HepG2 (cell line): ENCODE measurements at regions not wholly inside any gene's neighbourhood (a gene's known extent, or its start where the extent isn't known, plus 50 kb on each side); places are given as distances from the start of the nearest gene placed in this dataset.

Experiments
- ASH2L ChIP-seq: fragments of 300-600, 200-600 bp; sonication (generic); IDR thresholded peaks from 2 replicates; pipeline ENCODE4 v1.7.0; 2017; ENCODE audit warnings: low read depth, mild to moderate bottlenecking, moderate library complexity, mixed read lengths, low read length; ENCODE audit not compliant: insufficient read length
- GTF3A ChIP-seq: sonication (generic); formaldehyde crosslinking; conservative IDR thresholded peaks from 2 replicates; pipeline ENCODE4 v1.4.0; 2020; ENCODE audit warnings: mild to moderate bottlenecking, missing genetic modification reagents
- HIC2 ChIP-seq: sonication (generic); formaldehyde crosslinking; IDR thresholded peaks from 2 replicates; pipeline ENCODE4 v1.9.0; 2022; ENCODE audit warnings: low read depth, missing genetic modification reagents
- ISX ChIP-seq: sonication (generic); formaldehyde crosslinking; conservative IDR thresholded peaks from 2 replicates; pipeline ENCODE4 v1.5.0; 2020; ENCODE audit warnings: missing genetic modification reagents
- KAT7 ChIP-seq: IDR thresholded peaks from 2 replicates; pipeline ENCODE4 v1.6.1; 2018; ENCODE audit warnings: borderline replicate concordance, missing compliant biosample characterization
- KDM1A ChIP-seq: IDR thresholded peaks from 2 replicates; pipeline ENCODE4 v1.6.1; 2016; ENCODE audit warnings: missing compliant biosample characterization
- MBNL3 ChIP-seq: fragments of 250-450 bp; sonication (Bioruptor Pico); conservative IDR thresholded peaks from 2 replicates; pipeline ENCODE4 v1.8.0; 2022; ENCODE audit warnings: mild to moderate bottlenecking, inconsistent platforms
- MEIS1 ChIP-seq: sonication (generic); formaldehyde crosslinking; IDR thresholded peaks from 2 replicates; pipeline ENCODE4 v1.9.0; 2021; ENCODE audit warnings: mild to moderate bottlenecking, missing genetic modification reagents, moderate library complexity, borderline replicate concordance
- NFE2L1 ChIP-seq: sonication (generic); formaldehyde crosslinking; IDR thresholded peaks from 2 replicates; pipeline ENCODE4 v1.4.0; 2020; ENCODE audit warnings: missing genetic modification reagents, mild to moderate bottlenecking, borderline replicate concordance
- PBX2 ChIP-seq: IDR thresholded peaks from 2 replicates; pipeline ENCODE4 v1.6.1; 2016; ENCODE audit warnings: control low read depth
- PHF8 ChIP-seq: sonication (generic); formaldehyde crosslinking; IDR thresholded peaks from 2 replicates; pipeline ENCODE4 v1.5.0; 2020; ENCODE audit warnings: missing genetic modification reagents
- REL ChIP-seq: sonication (generic); formaldehyde crosslinking; conservative IDR thresholded peaks from 2 replicates; pipeline ENCODE4 v1.8.0; 2022; ENCODE audit warnings: mild to moderate bottlenecking, missing genetic modification reagents, moderate library complexity
- SP4 ChIP-seq: sonication (generic); formaldehyde crosslinking; IDR thresholded peaks from 2 replicates; pipeline ENCODE4 v1.8.1; 2023; ENCODE audit warnings: mild to moderate bottlenecking, missing genetic modification reagents
- TRAFD1 ChIP-seq: sonication (generic); formaldehyde crosslinking; IDR thresholded peaks from 2 replicates; pipeline ENCODE4 v1.5.1; 2020; ENCODE audit warnings: missing genetic modification reagents, mild to moderate bottlenecking, borderline replicate concordance
- WIZ ChIP-seq: sonication (generic); formaldehyde crosslinking; IDR thresholded peaks from 2 replicates; pipeline ENCODE4 v1.5.1; 2020; ENCODE audit warnings: mild to moderate bottlenecking, missing genetic modification reagents
- YEATS4 ChIP-seq: sonication (generic); formaldehyde crosslinking; IDR thresholded peaks from 2 replicates; pipeline ENCODE4 v1.4.0; 2020; ENCODE audit warnings: missing genetic modification reagents, borderline replicate concordance
- ZFY ChIP-seq: sonication (generic); formaldehyde crosslinking; IDR thresholded peaks from 2 replicates; pipeline ENCODE4 v1.4.0; 2020; ENCODE audit warnings: missing genetic modification reagents
- ZKSCAN8 ChIP-seq: IDR thresholded peaks from 2 replicates; pipeline ENCODE4 v1.6.1; 2016; ENCODE audit warnings: borderline replicate concordance, missing genetic modification reagents, missing compliant biosample characterization
- ZNF121 ChIP-seq: sonication (generic); formaldehyde crosslinking; IDR thresholded peaks from 2 replicates; pipeline ENCODE4 v1.5.0; 2020; ENCODE audit warnings: mild to moderate bottlenecking, missing genetic modification reagents
- ZNF33A ChIP-seq: sonication (generic); formaldehyde crosslinking; IDR thresholded peaks from 2 replicates; pipeline ENCODE4 v1.5.1; 2020; ENCODE audit warnings: missing genetic modification reagents, mild to moderate bottlenecking, moderate library complexity, borderline replicate concordance
- ZNF644 ChIP-seq: IDR thresholded peaks from 2 replicates; pipeline ENCODE4 v1.6.1; 2016; ENCODE audit warnings: low read depth
- ZNF891 ChIP-seq: sonication (generic); formaldehyde crosslinking; IDR thresholded peaks from 2 replicates; pipeline ENCODE4 v1.5.0; 2020; ENCODE audit warnings: mild to moderate bottlenecking, missing genetic modification reagents
- TF ChIP-seq, protein P1 (sequence below): sonication (generic); formaldehyde crosslinking; IDR thresholded peaks from 2 replicates; pipeline ENCODE4 v1.4.0; 2020; ENCODE audit warnings: mild to moderate bottlenecking, missing genetic modification reagents
- TF ChIP-seq, protein P2 (sequence below): fragments of 450-650 bp; IDR thresholded peaks from 2 replicates; pipeline ENCODE4 v1.6.1; 2016
- TF ChIP-seq, protein P3 (sequence below): sonication (generic); formaldehyde crosslinking; IDR thresholded peaks from 2 replicates; pipeline ENCODE4 v1.5.0; 2020; ENCODE audit warnings: missing genetic modification reagents

- TF ChIP-seq, protein P1, sequence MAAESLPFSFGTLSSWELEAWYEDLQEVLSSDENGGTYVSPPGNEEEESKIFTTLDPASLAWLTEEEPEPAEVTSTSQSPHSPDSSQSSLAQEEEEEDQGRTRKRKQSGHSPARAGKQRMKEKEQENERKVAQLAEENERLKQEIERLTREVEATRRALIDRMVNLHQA (CRISPR knock-in tag) = no peak
- TF ChIP-seq GTF3A (CRISPR knock-in tag) = 0 out of 2 replicates have a peak, but pooled peaks have one; percentile 48
- TF ChIP-seq ISX (CRISPR knock-in tag) = no peak
- no peak for TF ChIP-seq PHF8 (CRISPR knock-in tag)
- no peak for TF ChIP-seq ZFY (CRISPR knock-in tag)
- peak; percentile 43; the same call in 1 of the 2 replicates for TF ChIP-seq ZKSCAN8
- no peak for TF ChIP-seq ZNF891 (CRISPR knock-in tag)
- peak; percentile 88 for TF ChIP-seq ZNF644 (CRISPR knock-in tag)
- TF ChIP-seq KDM1A (CRISPR knock-in tag) = no peak
- no peak for TF ChIP-seq YEATS4 (CRISPR knock-in tag)
- no peak for TF ChIP-seq ZNF33A (CRISPR knock-in tag)
- no peak for TF ChIP-seq SP4 (CRISPR knock-in tag)
- TF ChIP-seq, protein P2, sequence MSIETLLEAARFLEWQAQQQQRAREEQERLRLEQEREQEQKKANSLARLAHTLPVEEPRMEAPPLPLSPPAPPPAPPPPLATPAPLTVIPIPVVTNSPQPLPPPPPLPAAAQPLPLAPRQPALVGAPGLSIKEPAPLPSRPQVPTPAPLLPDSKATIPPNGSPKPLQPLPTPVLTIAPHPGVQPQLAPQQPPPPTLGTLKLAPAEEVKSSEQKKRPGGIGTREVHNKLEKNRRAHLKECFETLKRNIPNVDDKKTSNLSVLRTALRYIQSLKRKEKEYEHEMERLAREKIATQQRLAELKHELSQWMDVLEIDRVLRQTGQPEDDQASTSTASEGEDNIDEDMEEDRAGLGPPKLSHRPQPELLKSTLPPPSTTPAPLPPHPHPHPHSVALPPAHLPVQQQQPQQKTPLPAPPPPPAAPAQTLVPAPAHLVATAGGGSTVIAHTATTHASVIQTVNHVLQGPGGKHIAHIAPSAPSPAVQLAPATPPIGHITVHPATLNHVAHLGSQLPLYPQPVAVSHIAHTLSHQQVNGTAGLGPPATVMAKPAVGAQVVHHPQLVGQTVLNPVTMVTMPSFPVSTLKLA = no peak
- TF ChIP-seq HIC2 (CRISPR knock-in tag) = no peak
- TF ChIP-seq ZNF121 = peak; percentile 67; the same call in 1 of the 2 replicates
- TF ChIP-seq, protein P3, sequence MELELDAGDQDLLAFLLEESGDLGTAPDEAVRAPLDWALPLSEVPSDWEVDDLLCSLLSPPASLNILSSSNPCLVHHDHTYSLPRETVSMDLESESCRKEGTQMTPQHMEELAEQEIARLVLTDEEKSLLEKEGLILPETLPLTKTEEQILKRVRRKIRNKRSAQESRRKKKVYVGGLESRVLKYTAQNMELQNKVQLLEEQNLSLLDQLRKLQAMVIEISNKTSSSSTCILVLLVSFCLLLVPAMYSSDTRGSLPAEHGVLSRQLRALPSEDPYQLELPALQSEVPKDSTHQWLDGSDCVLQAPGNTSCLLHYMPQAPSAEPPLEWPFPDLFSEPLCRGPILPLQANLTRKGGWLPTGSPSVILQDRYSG (CRISPR knock-in tag) = no peak
- no peak for TF ChIP-seq TRAFD1
- TF ChIP-seq ASH2L = peak; percentile 55
- no peak for TF ChIP-seq MBNL3
- no peak for TF ChIP-seq WIZ
- TF ChIP-seq REL (CRISPR knock-in tag) = no peak
- no peak for TF ChIP-seq KAT7 (CRISPR knock-in tag)
- TF ChIP-seq MEIS1 (CRISPR knock-in tag) = 0 out of 2 replicates have a peak, but pooled peaks have one; percentile 77
- TF ChIP-seq NFE2L1 (CRISPR knock-in tag) = no peak
- no peak for TF ChIP-seq PBX2
These were observed 75.2 kb upstream of the PLAC8 start (continued) for GRCh38 chr4:83189631-83190136.
